GM18511 (cell line): ENCODE measurements at regions not wholly inside any gene's neighbourhood (a gene's known extent, or its start where the extent isn't known, plus 50 kb on each side); places are given as distances from the start of the nearest gene placed in this dataset.
A peak's percentile ranks its signal among the peaks of the same experiment; 100 is the strongest.

Source experiments
- ATAC-seq: cut with Tn5 transposase; IDR thresholded peaks from one replicate; pipeline ENCODE4 v1.9.1; 2021; ENCODE audit warnings: mild to moderate bottlenecking, moderate library complexity; ENCODE audit not compliant: unreplicated experiment

DNA sequence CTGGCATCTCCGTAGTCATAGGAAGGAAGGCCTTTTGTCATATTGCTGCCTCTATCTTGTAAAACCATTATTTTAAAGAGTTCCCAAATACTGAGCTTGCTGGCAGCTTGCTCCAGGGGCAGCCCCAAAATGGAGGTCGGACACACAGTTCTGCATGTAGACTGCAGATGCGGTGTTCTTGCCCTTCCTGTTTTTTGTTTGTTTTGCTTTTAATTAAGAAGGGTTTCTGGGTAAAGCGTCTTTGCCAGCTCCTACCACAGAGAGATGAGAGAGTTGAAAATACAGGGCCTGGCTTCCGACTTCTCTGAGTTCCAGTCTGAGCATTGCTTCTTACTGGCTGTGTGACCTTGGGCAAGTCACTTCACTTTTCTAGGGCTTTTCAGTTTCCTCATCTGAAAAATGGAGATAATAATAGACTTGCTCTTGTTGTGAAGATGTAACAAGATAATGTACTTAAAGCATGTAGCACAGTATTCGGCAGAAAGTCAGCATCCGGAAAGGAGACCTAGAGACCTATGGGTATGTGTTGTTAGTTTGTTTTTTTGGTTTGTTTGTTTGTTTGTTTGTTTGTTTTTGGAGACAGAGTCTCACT lies 67.8 kb upstream of the GSE1 start:
- ATAC-seq: no peak

DNA sequence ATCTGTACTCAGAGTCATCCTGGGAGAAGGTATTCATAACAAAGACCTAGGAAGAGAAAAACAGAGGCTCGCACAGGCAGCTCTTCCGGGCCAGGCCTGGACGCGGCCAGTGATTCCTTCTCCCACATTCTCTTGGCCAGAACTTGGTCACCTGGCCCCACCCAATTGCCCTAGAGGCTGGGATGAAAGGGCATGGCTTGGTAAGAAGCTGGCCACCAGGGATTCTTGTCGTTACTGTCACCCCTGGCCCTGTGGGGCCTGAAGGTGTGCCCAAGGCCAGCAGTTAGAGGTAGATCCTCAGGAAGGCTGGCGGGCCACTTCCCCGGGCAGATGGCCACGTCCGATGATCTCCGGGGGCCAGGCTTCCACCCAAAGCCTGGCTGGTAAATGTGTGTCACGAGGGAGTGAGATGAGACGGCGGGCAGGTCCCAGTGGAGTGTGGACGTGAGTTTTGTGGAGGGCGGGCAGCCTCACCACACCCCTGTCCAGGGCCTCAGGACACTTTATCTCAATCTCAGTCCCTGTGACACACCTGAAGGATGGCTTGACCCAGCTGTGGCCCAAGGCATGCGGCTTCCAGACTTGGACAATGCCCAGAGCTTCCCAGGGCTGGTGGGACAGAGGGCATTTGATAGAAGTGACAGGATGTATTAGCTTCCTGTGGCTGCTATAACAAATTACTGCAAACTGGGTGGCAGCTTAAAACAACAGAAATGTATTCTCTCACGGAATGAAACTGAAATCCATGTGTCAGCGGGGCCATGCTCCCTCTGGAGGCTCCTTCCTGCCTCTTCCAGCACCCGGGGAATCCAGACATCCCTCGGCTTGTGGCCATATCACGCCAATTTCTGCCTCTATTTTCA lies 66.3 kb upstream of the GSE1 start:
- ATAC-seq: no peak

DNA sequence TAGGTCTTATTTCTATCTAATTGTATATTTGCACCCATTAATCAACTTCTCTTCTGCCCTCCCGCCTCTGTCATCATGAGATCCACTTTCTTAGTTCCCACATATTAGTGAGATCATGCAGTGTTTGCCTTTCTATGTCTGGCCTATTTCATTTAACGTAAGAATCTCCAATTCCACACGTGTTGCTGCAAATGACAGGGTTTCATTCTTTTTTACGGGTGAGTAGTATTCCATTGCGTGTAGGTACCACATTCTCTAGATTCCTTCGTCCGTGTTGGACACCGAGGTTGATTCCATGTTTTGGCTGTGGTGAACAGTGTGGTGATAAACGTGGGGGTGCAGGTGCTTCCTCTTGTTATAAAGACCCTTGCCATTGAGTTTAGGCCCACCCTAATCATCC lies 64.7 kb upstream of the GSE1 start:
- no peak for ATAC-seq

DNA sequence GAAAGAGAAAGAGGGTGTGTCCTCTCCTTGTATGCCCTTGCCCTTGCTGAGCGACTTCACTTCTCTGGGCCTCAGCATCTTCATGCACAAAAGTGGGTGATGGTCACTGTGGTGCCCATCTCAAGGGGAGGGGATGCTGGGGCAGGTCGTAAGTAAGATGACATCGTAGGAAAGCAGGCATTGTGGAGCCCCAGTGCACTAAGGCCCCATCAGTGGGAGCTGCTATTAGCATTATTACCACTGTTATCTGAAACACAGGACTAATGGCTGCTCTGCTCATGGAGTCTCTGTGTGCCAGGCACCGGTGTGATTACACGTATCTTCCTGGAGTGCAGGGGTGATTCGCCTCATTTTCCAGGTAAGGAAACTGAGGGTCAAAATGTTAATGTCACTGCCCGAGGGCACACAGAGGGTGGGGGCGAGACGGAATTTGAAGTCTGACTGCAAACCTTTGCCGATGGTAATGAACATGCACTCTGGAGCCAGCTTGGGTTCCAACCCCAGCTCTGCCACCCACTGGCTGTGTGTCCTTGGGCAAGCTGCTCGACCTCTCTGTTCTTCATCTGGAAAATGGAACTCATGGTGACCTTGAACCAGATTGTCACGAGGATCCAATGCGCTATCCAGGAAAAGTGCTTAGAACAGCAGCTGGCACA lies 63.2 kb upstream of the GSE1 start:
- no peak for ATAC-seq

DNA sequence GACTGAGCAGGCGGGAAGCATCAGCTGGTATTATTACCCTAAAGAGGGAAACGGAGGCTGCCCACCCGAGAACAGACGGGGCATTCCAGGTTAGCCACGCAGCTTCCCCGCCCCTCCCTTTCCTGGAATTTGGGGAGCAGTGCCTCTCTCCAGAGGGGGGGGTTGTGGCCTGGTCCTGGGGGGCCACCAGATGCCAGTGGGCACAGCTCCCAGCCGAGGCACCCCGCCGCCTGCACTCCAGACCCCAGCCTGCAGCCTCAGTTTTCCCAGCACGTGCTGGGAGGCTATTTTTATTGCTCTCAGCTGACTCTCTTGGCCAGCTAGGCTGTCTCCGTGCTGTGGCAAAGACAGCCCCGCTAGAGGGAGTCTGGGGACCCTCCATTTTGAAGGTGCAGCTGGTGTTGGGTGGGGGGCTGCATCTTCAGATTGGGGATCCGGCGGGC lies 62.7 kb upstream of the GSE1 start:
- ATAC-seq: no peak

DNA sequence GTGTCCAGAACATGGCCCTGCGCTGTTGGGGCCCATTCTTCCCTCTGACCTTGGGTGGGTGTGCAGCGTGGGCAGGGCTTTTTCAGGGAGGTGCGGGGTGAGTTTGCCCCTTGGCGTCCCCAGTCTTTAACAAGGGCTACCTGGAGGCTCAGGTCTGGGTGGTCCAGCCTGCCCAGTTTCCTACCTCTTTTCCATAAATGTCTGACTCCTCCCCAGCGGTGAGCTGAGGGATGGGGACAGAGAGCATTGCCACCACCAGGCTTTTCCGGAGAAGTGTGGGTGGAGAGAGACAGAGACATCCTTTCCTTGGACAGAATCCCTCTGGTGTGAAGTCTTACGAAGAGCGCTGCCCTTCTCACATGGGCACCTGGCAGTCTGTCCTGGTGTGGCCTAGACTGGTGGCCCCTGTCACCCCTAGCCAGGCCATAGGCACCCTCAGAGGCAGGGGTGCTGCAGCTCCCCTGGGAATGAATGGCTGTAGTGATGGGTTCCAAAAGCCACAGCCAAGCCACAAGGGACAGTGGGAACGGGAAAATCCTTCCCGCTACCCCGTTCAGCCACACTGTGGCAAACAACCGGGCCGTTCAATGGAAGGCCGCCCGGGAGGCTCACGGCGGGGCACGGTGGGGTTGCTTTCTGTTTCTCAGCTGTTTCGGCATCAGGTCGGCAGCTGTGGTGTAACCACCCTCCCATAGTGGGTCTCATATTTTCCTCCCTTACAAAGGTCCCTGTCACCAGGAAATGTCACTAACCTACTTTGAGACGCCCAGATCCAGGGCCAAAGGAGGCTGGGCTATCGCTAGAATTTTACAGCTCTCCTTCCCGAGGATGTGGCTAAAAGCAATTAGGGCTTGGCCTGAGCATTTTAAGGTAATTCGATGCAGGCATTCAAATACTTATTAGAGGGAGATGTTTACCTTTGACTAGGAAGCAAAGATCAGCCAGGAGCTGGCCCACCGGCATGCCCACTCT lies 61.9 kb upstream of the GSE1 start:
- no peak for ATAC-seq

DNA sequence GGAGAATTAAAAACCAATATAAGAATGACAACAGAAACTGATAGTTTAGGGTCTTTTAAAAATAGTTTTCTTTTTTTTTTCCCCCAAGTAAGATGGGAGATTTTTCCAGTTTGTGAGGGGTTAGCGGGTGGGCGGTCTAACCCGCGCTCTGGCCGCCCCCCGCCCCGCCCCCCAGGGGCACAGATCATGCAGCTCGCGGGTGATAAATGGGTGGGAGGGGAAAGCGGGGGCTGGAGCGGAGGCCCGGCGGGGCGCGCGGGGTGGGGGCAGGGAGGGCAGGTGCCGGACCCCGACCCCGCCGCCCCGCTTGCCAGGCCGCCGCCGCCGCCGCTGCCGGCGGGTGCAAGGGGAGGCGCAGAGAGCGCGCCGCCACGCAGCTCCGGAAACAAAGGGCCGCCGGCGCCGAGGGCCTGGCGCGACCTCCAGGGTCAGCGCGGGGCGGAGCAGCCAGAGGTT lies 60.1 kb upstream of the GSE1 start:
- peak; percentile 23 for ATAC-seq

DNA sequence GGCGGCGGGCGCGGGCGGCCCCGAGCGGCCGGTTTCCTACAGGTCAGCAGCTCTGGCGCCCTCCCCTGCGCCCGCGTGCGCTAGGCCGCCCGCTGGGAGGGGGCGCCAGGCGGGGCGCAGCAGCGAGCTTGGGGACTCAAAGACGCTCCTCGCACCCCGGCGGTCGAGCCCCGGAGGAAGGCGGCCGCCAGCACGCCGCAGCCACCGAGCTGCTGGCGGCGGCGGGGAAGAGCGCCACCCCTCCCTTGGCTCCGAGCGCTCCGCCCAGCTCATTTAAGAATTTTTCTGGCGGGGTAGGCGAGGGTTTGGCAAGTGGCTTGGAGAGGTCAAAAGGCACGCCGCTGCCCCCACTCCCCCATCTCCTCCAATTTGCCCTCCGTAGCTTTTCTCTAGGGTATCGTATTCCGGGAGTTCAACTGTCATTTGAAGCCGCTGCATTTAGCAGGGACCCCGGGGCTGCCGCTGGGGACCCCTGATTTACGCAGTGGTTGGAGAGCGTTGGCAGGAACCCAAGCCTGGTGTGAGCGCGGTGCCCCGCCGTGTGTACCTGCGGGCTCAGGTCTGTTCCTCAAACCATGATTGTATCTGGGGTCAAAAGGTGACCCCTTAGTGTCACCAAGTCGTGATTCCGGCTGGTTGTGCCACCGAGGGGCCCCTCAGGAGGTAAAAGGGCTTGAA lies 59.5 kb upstream of the GSE1 start:
- peak; percentile 28 for ATAC-seq

DNA sequence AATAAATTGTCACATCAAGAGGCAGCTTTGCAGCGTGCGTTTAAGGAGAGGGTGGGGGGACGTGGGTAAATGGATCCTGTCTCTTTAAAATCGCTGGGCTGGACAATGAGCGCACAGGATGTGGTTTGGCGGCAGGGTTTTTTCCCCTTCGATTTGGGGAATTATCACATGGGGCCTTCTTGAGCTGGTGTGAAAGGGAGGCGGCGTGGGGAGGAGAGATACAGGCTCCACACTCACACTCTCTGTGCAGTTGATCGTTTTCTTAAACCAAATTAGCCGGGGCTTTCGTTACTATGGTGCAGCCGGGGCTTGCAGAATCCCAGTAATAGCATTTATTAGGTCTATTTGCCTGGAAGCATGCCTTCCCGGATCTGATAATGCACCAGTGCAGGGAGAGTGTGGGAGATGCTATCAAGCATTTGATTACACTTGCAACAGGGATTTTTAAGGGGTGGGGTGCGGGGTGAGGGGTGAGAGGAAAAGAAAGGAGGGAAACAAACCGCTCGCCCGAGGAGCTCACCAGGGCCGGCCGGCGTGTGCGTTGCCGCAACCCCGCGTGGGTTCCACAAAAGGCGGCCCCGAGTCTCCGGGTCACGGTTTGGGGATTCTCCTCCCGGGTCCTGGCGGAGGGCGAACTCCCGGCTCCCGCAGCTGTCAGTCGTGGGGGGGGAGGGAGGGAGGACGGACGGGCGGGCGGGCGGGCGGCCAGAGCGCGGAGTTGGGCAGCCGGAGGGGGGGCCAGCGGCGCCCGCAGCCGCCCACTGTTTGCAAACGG lies 58.8 kb upstream of the GSE1 start:
- ATAC-seq: peak; percentile 54

DNA sequence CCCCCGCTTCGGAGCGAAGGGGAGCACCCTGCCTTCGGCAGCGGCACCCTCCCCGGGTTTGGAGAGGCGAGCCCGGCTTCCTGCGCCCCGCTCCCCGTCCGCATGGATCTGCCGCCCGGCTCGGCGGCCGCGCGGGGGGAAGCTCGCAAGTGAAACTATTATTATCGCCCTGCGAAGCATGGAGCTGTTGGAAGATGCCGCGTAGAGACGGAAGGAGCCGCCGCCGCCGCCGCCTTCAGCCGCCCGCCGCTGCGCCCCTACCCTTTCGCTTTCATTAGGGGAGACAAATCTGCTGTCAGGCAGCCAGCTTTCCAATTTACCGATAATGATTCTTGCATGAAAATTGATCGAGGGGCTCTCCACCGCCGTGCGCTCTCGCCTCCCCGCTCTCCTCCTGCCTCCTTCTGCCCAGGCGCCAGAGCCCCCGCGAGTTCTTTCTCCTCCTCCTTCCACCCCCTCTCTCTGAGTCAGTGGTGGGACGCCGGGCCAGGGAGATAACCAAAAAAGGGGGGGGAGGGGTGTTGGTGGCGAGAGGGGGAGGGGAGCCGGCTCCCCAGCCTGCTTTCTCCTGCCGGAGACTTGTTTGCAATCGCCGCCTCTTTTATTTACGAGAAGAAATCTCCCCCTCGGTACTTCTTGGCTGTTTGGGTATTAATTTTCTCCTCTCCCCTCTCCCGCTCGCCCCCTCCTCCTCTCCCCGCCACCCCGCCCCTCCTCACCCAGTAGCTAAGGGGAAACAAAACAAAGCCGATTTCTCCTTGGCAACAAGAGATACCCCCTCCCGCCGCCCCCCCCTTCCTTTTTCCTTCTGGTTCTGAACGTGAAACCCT lies 58.0 kb upstream of the GSE1 start:
- ATAC-seq: no peak

DNA sequence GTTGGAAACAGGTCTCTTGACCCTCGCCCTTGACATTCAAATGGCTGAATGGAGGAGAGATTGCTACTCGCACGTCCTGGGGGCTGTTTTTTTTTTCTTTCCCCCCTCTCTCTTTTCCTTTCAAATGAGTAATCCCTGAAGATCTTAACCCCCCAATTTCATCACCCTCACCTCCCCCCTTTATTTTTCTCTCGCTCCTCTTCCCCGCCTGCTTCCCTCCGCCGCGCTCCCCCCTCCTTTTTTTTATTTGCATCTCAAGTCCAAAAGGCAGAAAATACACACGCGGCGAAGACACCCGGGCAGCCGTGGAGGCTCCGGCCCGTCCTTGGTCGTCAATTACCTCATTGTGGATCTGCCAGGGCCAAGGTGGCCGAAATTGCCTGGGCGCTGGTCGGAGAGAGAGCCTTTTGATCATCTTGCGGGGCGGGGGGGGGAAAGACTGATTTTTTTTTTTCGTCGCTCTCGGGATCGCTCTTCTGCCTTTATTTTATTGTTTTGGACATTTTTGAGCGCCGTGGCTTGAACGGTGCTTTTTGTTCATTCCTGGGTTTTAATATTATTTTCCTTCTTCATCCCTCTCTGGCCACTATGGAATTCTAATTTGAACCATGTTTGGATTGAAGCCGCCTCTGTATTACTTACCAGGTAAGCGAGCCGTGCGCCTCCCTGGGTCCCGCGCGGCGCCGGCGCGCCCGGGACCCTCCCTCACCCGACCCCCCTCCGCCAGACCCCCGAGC lies 57.2 kb upstream of the GSE1 start:
- no peak for ATAC-seq

DNA sequence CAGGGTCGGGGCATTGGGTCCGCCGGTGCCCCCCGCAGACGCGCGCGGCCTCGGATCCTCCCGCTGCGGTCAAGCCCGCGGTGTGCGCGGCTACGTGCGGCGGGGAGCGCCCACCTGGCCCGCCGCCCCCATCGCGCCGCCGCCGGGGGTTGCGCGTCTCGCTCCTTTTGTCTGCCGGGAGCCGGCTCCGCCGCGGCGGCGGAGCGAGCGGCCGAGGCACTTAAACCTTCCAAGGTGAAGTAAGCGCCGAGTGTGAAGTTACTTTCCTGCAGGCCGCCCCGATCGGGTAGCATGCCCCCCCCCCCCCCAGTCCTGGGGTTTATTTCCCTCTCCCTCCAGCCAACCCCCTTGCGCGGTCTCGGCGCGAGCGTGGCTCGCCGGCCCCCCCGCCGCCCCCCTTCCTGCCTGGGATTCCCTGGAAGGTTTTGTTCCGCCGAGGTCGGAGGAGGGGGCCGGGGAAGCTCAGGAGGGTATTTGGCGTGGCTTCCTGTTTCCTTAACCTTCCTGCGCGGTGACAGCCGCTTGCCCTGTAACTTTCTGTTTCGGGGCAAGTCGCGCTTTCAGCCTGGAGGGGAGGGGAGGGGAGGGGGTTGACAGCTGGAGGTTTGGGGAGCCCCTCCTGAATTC lies 56.6 kb upstream of the GSE1 start:
- peak; percentile 36 for ATAC-seq

DNA sequence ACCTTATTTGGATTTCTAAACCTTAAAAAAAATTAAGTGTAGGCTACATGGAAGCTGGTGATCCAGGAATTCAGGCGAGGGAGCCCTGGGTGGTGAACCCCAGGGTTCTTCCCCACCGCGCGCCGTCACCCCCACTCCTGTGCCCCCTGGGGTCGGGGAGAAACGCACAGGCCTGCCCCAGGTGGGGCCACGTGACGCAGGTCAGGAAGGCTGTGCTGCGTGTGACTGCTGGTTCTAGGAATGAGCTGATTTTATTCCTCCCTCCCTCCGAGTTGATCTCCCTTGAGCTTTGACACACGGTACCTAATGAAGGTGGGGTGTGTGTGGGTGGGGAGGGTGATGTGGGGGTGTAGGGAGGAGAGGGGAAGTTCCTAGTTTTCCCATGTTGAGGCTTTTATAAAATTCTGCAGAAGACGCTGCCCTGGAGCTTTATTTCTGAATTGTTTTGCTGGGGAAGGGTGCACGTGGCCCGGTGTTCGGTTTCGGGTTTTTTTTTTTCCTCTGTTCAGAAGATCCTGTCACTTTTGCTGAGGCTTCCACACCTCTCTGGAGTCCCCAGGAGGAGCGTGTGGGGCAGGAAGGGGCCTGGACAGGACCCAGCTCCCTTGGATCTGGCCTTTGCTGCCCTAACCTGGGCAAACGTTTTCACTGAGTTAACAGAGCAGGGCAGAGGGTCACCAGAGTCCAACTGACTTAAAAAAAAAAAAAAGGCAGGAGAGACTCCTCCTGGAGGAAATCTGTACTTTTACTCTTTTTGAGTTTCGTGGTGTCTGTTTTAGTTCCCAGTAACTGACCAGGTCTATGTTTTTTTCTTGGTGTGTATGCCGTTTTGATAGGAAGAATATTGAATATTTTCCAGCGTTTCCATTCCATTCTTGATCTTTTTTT lies 55.8 kb upstream of the GSE1 start:
- ATAC-seq: peak; percentile 24

DNA sequence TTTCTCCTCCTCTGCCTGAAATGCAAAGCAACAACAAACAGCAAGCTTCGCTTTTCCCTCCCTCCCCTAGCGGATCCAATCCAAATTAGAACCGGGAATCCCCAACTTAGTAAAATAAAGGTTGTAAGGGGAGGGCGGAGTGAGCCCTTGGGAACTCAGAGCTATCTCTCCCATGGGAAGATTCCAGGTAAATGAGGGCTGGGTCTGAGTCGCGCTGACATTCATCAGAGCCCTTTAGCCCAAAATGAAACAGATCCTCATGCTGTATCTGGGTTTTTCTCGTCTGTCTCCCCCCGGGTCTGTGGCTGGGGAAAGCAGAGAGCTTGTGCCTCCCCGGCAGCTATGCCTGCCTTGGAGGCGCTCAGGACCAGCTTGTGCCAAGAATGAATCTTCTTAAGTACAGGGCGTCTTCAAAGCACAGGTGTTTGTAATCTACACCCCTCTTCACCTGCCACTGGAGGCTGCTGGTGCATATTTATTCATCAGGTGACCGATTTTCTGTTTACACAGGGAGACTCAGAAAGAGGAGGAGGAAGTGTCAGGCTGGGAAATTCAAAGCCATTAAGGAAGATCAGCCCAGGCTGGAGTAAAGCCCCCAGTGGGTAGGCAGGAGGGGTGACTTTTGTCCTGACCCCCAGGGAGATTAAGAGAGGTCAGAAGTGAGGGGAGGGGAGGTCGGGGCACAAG lies 55.0 kb upstream of the GSE1 start:
- no peak for ATAC-seq

DNA sequence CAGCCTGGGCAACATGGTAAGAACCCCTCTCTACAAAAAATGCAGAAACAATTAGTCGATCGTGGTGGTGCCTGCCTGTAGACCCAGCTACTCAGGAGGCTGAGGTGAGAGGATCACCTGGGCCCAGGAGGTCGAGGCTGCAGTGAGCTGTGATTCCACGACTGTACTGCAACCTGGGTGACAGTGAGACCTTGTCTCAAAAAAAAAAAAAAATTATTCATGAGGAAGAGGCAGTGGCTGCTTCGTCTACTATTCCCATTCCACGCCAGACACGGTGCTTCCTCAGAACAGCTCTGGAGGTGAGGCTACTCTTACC lies 52.2 kb upstream of the GSE1 start:
- no peak for ATAC-seq
